Pancreas (tissue), 10 donors: ENCODE measurements at regions not wholly inside any gene's neighbourhood (a gene's known extent, or its start where the extent isn't known, plus 50 kb on each side); places are given as distances from the start of the nearest gene placed in this dataset.

ENCODE experiments used
- ATAC-seq, 4 donors: fragments of 200-7000 bp; cut with Tn5 transposase; one replicate each; pipeline versions ENCODE4 v1.8.0 to v1.9.1; 2020; ENCODE audit warnings: mild to moderate bottlenecking in 4 of 4, moderate library complexity in 4 of 4
- DNase-seq, 6 donors: peaks; one replicate each; pipeline ENCODE4 v3.0.0-alpha.2; 2020
- FAIRE-seq: peaks from 2 replicates; lab custom pipeline; 2012; peaks lifted over from hg19 to GRCh38; lab: Jason Lieb, UNC
- H3K27ac ChIP-seq, 4 donors: fragments of 200-600 bp; sonication (generic); 1 replicate in 3 of 4; 2 replicates in 1 of 4; pipeline versions ENCODE4 v1.5.0 to v1.8.0; 2020
- H3K27me3 ChIP-seq, 4 donors: fragments of 200-600 bp; one replicate each; pipeline ENCODE4 v1.8.0; 2021
- H3K36me3 ChIP-seq, 3 donors: fragments of 200-600 bp; sonication (generic) in 1 of 3; one replicate each; pipeline versions ENCODE4 v1.5.0 to v1.8.0; 2020 to 2021
- H3K4me1 ChIP-seq, 3 donors: fragments of 200-600 bp; one replicate each; pipeline ENCODE4 v1.8.0; 2021
- H3K4me3 ChIP-seq, 4 donors: fragments of 200-600 bp; sonication (generic) in 2 of 4; one replicate each; pipeline versions ENCODE4 v1.5.0 to v1.8.0; 2020 to 2021
- H3K9me3 ChIP-seq, 4 donors: fragments of 200-600 bp; one replicate each; pipeline ENCODE4 v1.8.0; 2021
- CTCF ChIP-seq, 4 donors: fragments of 200-600 bp; sonication (generic) in 3 of 4; IDR thresholded peaks; one replicate each; pipeline versions ENCODE4 v1.5.0 to v1.8.0; 2021; ENCODE audit warnings: antibody characterized with exemption in 4 of 4
- WGBS, 2 donors: extraction: QIAGEN DNeasy Blood & Tissue Kit; methylation state at CpG; one replicate each; pipeline ENCODE4 v1.1.7; 2013; 5-methylcytosine and 5-hydroxymethylcytosine counted together
- intact Hi-C, 3 donors: fragments of 100-400 bp; cut with DNase I; formaldehyde crosslinking; loops; one replicate each; pipeline versions ENCODE4 v1.11.1 to v1.14.2; 2022
- donor health status: healthy with polysubstance abuse.
- donor health status: DM: no; HTN: no; CAD: no; lungs with moderate emphysema.
- donor health status: DM: no; HTN: no; CAD: no.
- donor health status: control.
- donor health status: control.
- donor health status: Bipolar disorder and iron deficiency.
- donor health status: DM: yes; HTN: yes; CAD: no.
- donor health status: DM: no; HTN: no; CAD: no.
- donor health status: DM: no; HTN: no; CAD: no.
- donor health status: DM: yes; HTN: yes; CAD: no.

GRCh38 chr2:215760557-215760956 is 252.8 kb downstream of the MREG start:
- DNase-seq: no peak
- intact Hi-C loops: no loop called here
- Histone ChIP-seq H3K27ac (no peak overlapping the region), H3K27me3 (no peaks in the 10 kb centered on the region), H3K9me3 (no peaks in the 10 kb centered on the region), H3K4me3 (no peak overlapping the region), H3K36me3 (no peaks in the 10 kb centered on the region), H3K4me1 (no peaks in the 10 kb centered on the region)
- ATAC-seq: no peak
- no peak for FAIRE-seq
- no peak for TF ChIP-seq CTCF (IDR thresholded peaks at IDR 0.05)

- H3K36me3 ChIP-seq: no peaks in the 10 kb centered on the region
- intact Hi-C loops: no loop called here
- H3K9me3 ChIP-seq: no peaks in the 10 kb centered on the region
- no peak overlapping the region for H3K4me3 ChIP-seq
- TF ChIP-seq CTCF (IDR thresholded peaks at IDR 0.05): no peak
- DNase-seq: no peak
- H3K27me3 ChIP-seq: no peaks in the 10 kb centered on the region
- no peak for ATAC-seq
- no peak overlapping the region for H3K27ac ChIP-seq
- 77 to 80% methylated on average over 2 of the region's 2 CpGs for WGBS, 2 donors
- FAIRE-seq: no peak
- H3K4me1 ChIP-seq: no peaks in the 10 kb centered on the region
Observed at GRCh38 chr2:215760091-215760490, 253.3 kb downstream of the MREG start.

- intact Hi-C loops: no loop called here
- WGBS, 2 donors: 71 to 76% methylated on average over 4 of the region's 4 CpGs
- no peak overlapping the region for H3K27ac ChIP-seq
- DNase-seq (no peak), FAIRE-seq (no peak), ATAC-seq (no peak)
- no peaks in the 10 kb centered on the region for H3K9me3 ChIP-seq
- H3K4me1 ChIP-seq: no peaks in the 10 kb centered on the region
- no peak overlapping the region for H3K4me3 ChIP-seq
- no peaks in the 10 kb centered on the region for H3K36me3 ChIP-seq
- H3K27me3 ChIP-seq: no peaks in the 10 kb centered on the region
- no peak for TF ChIP-seq CTCF (IDR thresholded peaks at IDR 0.05)
Observed at GRCh38 chr2:215758691-215759090, 254.7 kb downstream of the MREG start.

- no peak overlapping the region for H3K4me3 ChIP-seq
- TF ChIP-seq CTCF (IDR thresholded peaks at IDR 0.05): no peak
- no peaks in the 10 kb centered on the region for H3K4me1 ChIP-seq
- no peaks in the 10 kb centered on the region for H3K9me3 ChIP-seq
- ATAC-seq (no peak), DNase-seq (no peak), FAIRE-seq (no peak)
- 72 to 80% methylated on average over 2 of the region's 2 CpGs for WGBS, 2 donors
- no peaks in the 10 kb centered on the region for H3K36me3 ChIP-seq
- H3K27ac ChIP-seq: no peak overlapping the region
- intact Hi-C loops: no loop called here
- no peaks in the 10 kb centered on the region for H3K27me3 ChIP-seq
Observed at GRCh38 chr2:215756346-215756730, 257.0 kb downstream of the MREG start.

- Histone ChIP-seq H3K36me3 (no peaks in the 10 kb centered on the region), H3K27me3 (no peaks in the 10 kb centered on the region), H3K4me3 (no peak overlapping the region), H3K4me1 (no peaks in the 10 kb centered on the region), H3K9me3 (no peaks in the 10 kb centered on the region), H3K27ac (no peak overlapping the region)
- 63 to 74% methylated on average over 4 of the region's 4 CpGs for WGBS, 2 donors
- FAIRE-seq (no peak), ATAC-seq (no peak), DNase-seq (no peak)
- intact Hi-C loops: no loop called here
- no peak for TF ChIP-seq CTCF (IDR thresholded peaks at IDR 0.05)
Observed at GRCh38 chr2:215755641-215756345, 257.6 kb downstream of the MREG start.
